Colonic mucosa (tissue), 4 donors: ENCODE measurements at regions not wholly inside any gene's neighbourhood (a gene's known extent, or its start where the extent isn't known, plus 50 kb on each side); places are given as distances from the start of the nearest gene placed in this dataset.

Source experiments
- DNase-seq: peaks from one replicate; pipeline ENCODE4 v3.0.0-alpha.2; 2020
- H3K27ac ChIP-seq: fragments of 200-600 bp; one replicate; pipeline ENCODE4 v1.8.0; 2021
- H3K27me3 ChIP-seq: fragments of 200-600 bp; one replicate; pipeline ENCODE4 v1.8.0; 2021
- H3K36me3 ChIP-seq: fragments of 200-600 bp; one replicate; pipeline ENCODE4 v1.8.0; 2021
- H3K4me1 ChIP-seq: fragments of 200-600 bp; one replicate; pipeline ENCODE4 v1.8.0; 2021; ENCODE audit warnings: mild to moderate bottlenecking
- H3K4me3 ChIP-seq: fragments of 200-600 bp; one replicate; pipeline ENCODE4 v1.8.0; 2021
- H3K9ac ChIP-seq, 2 donors: one replicate each; pipeline ENCODE4 v1.7.0; 2013; ENCODE audit warnings: control low read depth in 2 of 2, low read depth in 2 of 2, low read length in 2 of 2
- H3K9me3 ChIP-seq: fragments of 200-600 bp; one replicate; pipeline ENCODE4 v1.8.0; 2021
- CTCF ChIP-seq: fragments of 200-600 bp; IDR thresholded peaks from one replicate; pipeline ENCODE4 v1.8.0; 2022; ENCODE audit warnings: antibody characterized with exemption, mild to moderate bottlenecking
- intact Hi-C: fragments of 100-400 bp; cut with DNase I; formaldehyde crosslinking; loops from one replicate; pipeline ENCODE4 v1.14.1; 2022
- donor health status: healthy.
- donor health status: DM: no; HTN: no; CAD: no.
- donor health status: DM: no; HTN: no; CAD: no.

- no peak for DNase-seq
- H3K27me3 ChIP-seq, result no peaks in the 10 kb centered on the region
- no peak overlapping the region for H3K9ac ChIP-seq
- H3K4me3 ChIP-seq, result no peak overlapping the region
- no peak overlapping the region for H3K27ac ChIP-seq
- no peaks in the 10 kb centered on the region for H3K9me3 ChIP-seq
- no peaks in the 10 kb centered on the region for H3K36me3 ChIP-seq
- intact Hi-C loops, result no loop called here
- H3K4me1 ChIP-seq, result no peaks in the 10 kb centered on the region
- no peak for TF ChIP-seq CTCF
Observed at GRCh38 chr12:23359975-23360701, 589.3 kb downstream of the SOX5 start.

DNA sequence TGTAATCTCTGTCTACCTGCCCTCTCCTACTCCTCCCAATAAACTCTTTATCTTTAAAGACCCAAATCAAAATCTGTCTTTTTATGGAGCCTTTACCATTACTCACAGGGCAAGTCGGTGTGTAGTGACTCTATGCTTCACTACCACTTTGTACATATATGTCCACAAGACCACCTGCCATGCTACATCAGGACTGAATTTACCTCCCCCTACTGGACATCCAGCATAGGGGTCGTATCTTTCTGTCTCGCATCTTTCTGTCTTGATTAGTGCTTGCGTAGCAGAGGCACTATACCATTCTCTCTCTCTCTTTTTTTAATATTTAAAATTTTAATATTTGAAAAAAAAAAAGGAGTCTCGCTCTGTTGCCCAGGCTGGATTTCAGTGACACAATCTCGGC lies 587.5 kb downstream of the SOX5 start:
- no peak for DNase-seq
- Histone ChIP-seq H3K27ac (no peak overlapping the region), H3K27me3 (no peaks in the 10 kb centered on the region), H3K36me3 (no peaks in the 10 kb centered on the region), H3K9me3 (no peaks in the 10 kb centered on the region), H3K4me1 (no peaks in the 10 kb centered on the region), H3K4me3 (no peak overlapping the region), H3K9ac (no peak overlapping the region)
- intact Hi-C loops, result no loop called here
- no peak for TF ChIP-seq CTCF

DNA sequence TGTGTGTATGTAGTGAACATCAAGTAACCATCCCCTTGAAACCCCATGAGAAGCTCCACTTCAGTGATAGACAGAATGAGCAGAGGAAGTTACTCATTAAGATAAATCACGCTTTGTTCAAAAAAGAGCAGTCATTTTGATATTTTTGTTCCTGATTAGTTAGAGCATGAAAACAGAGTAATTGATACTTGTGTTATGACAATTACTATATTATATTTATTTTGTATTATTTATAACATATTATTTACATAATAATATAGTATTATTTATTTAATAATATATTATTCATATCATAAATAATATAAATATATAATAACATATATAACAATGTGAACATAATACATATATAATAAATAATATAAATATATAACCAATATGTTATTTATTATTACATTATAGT lies 580.9 kb downstream of the SOX5 start:
- no peak for TF ChIP-seq CTCF
- Histone ChIP-seq H3K27me3 (no peaks in the 10 kb centered on the region), H3K4me1 (no peaks in the 10 kb centered on the region), H3K9ac (no peak overlapping the region), H3K4me3 (no peak overlapping the region), H3K36me3 (no peaks in the 10 kb centered on the region), H3K27ac (no peak overlapping the region), H3K9me3 (no peaks in the 10 kb centered on the region)
- DNase-seq, result no peak
- intact Hi-C loops, result no loop called here

- no peak for DNase-seq
- no peaks in the 10 kb centered on the region for H3K4me1 ChIP-seq
- no peak for TF ChIP-seq CTCF
- H3K36me3 ChIP-seq, result no peaks in the 10 kb centered on the region
- H3K27me3 ChIP-seq, result no peaks in the 10 kb centered on the region
- no peak overlapping the region for H3K9ac ChIP-seq
- H3K4me3 ChIP-seq, result no peak overlapping the region
- intact Hi-C loops, result no loop called here
- H3K9me3 ChIP-seq, result no peaks in the 10 kb centered on the region
- H3K27ac ChIP-seq, result no peak overlapping the region
Observed at GRCh38 chr12:23375621-23376020, 573.8 kb downstream of the SOX5 start.

GRCh38 chr12:23376238-23376637 lies 573.2 kb downstream of the SOX5 start:
- H3K27ac ChIP-seq, result no peak overlapping the region
- H3K9ac ChIP-seq, result no peak overlapping the region
- H3K9me3 ChIP-seq, result no peaks in the 10 kb centered on the region
- TF ChIP-seq CTCF, result no peak
- no peak overlapping the region for H3K4me3 ChIP-seq
- H3K36me3 ChIP-seq, result no peaks in the 10 kb centered on the region
- H3K4me1 ChIP-seq, result no peaks in the 10 kb centered on the region
- intact Hi-C loops, result no loop called here
- H3K27me3 ChIP-seq, result no peaks in the 10 kb centered on the region
- DNase-seq, result no peak
